GM12875 (cell line): ENCODE measurements at regions not wholly inside any gene's neighbourhood (a gene's known extent, or its start where the extent isn't known, plus 50 kb on each side); places are given as distances from the start of the nearest gene placed in this dataset.

Experiments used
- H3K4me3 ChIP-seq: one replicate; pipeline ENCODE4 v1.5.1; 2011; ENCODE audit warnings: low read depth, low read length, control low read depth
- CTCF ChIP-seq: IDR thresholded peaks from 2 replicates; pipeline ENCODE4 v1.5.1; 2011; ENCODE audit warnings: low read depth, mild to moderate bottlenecking, control low read depth, inconsistent platforms, low read length, moderate library complexity, borderline replicate concordance; ENCODE audit not compliant: insufficient read depth

- TF ChIP-seq CTCF: no peak
Measured at GRCh38 chr11:42074306-42074705, 614.9 kb upstream of the LRRC4C start.

GRCh38 chr11:42075180-42075579 is 615.7 kb upstream of the LRRC4C start:
- no peak overlapping the region for H3K4me3 ChIP-seq
- TF ChIP-seq CTCF: no peak

More at GRCh38 chr11:42074306-42074705, 614.9 kb upstream of the LRRC4C start:
- no peak overlapping the region for H3K4me3 ChIP-seq

GRCh38 chr11:42077794-42078193 is 618.3 kb upstream of the LRRC4C start:
- TF ChIP-seq CTCF: no peak

GRCh38 chr11:42085736-42086135 is 626.3 kb upstream of the LRRC4C start:
- TF ChIP-seq CTCF: no peak
- H3K4me3 ChIP-seq: no peak overlapping the region

More at GRCh38 chr11:42077794-42078193, 618.3 kb upstream of the LRRC4C start:
- H3K4me3 ChIP-seq: no peak overlapping the region

- TF ChIP-seq CTCF: no peak
- no peak overlapping the region for H3K4me3 ChIP-seq
Measured at GRCh38 chr11:42093541-42093940, 634.1 kb upstream of the LRRC4C start.

- H3K4me3 ChIP-seq: no peak overlapping the region
- no peak for TF ChIP-seq CTCF
Measured at GRCh38 chr11:42098075-42098474, 638.6 kb upstream of the LRRC4C start.

- no peak for TF ChIP-seq CTCF
- H3K4me3 ChIP-seq: no peak overlapping the region
Measured at GRCh38 chr11:42112866-42113265, 653.4 kb upstream of the LRRC4C start.
